H1 (cell line): ENCODE measurements at regions not wholly inside any gene's neighbourhood (a gene's known extent, or its start where the extent isn't known, plus 50 kb on each side); places are given as distances from the start of the nearest gene placed in this dataset.

Experiments
- GABPA ChIP-seq: IDR thresholded peaks from 2 replicates; pipeline ENCODE4 v1.6.1; 2011; ENCODE audit warnings: mild to moderate bottlenecking, low read length, moderate library complexity, borderline replicate concordance; ENCODE audit not compliant: insufficient read depth

DNA sequence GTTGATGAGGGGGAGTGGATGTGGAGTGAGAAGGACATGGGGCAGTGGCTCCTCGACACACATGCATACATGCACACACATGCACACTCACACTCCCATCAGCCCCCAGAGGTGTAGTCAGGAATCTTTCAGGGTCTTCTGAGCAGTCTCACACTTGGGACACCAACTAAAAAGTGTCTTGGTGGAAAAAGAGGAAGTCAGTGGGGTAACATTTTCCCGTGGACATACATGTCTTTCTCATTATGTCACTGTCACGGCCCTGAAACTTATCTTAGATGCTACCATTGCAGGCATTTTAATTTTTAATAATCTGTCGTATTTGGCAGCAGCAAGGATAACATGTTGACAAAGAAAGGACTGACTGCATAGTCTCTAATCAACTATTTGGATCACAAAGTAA lies 261.1 kb downstream of the ADGRG6 start (continued):
- no peak for TF ChIP-seq GABPA
